NCI-H1436 treated with DMSO at 0.1 percent for 48 hours (cell line): ENCODE measurements at regions not wholly inside any gene's neighbourhood (a gene's known extent, or its start where the extent isn't known, plus 50 kb on each side); places are given as distances from the start of the nearest gene placed in this dataset.

Experiments
- DNase-seq: peaks from one replicate; lab custom pipeline; 2025; lab: John Stamatoyannopoulos, UW

GRCh38 chr13:111925146-111925875 is 141.6 kb upstream of the SOX1 start:
- DNase-seq, result no peak

GRCh38 chr13:111926501-111927180 is 140.3 kb upstream of the SOX1 start:
- DNase-seq, result no peak

DNA sequence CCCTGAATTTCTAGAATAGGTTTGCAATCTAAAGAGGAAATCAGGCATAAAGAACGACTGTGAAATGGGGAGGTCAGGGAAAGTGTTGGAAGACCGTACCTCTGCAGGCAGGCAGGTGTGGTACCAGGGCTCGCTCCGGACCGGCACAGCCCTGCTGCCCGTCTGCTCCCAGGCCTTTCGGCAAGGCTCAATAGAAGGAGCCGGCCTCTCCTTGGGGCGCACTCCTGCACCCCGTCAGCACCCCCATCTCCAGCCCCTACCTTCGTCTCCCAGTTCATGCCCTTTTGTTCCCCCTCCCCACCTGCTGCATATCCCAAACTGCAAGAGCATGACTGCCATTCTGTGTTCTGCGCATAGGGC is 139.8 kb upstream of the SOX1 start:
- no peak for DNase-seq

DNA sequence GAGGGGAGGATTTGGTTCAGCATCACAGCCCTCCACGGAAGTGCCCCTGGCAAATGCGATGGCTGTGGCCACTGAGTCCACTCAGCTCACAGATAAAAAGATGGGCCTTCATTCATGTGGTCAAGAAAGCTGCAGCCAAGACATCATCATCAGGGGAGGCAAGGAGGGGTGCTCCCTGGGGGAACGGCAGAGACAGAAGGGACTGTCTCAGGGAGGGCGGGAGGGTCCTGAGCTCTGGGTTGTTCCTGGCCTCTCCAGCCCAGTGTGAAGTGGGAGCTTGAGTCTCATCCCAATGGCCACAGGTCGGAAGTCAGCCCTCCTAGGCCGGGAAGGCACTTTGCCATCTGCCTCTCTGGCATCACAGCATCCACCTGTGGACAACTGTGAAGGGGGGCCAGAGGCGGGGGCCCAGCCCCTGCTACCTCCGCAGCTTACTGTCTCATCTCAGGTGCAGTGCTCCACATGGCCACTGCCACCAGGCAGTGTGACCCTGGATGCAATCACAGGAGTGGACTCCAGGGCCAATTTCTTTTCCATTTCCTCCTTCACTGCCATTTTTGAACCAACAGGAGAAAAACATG is 137.8 kb upstream of the SOX1 start:
- DNase-seq, result no peak

DNA sequence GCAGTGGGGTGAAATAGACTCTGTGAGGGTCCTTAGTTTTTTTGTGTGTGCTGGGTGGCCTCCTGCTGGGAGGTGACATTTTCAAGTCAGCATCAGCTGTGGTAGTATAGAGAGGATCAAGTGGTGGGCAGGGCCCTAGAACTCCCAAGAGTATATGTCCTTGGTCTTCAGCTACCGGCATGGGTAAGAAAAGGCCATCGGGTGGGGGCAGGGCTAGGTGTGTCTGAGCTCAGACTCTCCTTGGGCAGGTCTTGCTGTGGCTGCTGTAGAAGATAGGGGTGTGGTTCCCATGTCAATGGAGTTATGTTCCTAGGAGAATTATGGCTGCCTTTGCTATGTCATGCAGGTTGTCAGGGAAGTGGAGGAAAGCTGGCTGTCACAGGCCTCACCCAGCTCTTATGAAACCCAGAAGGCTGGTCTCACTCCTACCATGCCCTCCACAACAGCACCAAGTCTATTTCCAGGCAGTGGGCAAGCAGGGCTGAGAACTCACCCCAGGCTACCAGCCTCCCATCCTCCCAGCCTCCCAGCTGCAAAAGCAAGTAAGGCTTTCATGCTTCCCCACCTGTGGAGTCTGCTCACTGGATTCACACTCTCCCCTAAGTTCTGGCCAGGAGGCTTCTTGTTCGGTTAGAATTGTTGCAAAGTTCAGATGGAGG is 130.6 kb upstream of the SOX1 start:
- no peak for DNase-seq

DNA sequence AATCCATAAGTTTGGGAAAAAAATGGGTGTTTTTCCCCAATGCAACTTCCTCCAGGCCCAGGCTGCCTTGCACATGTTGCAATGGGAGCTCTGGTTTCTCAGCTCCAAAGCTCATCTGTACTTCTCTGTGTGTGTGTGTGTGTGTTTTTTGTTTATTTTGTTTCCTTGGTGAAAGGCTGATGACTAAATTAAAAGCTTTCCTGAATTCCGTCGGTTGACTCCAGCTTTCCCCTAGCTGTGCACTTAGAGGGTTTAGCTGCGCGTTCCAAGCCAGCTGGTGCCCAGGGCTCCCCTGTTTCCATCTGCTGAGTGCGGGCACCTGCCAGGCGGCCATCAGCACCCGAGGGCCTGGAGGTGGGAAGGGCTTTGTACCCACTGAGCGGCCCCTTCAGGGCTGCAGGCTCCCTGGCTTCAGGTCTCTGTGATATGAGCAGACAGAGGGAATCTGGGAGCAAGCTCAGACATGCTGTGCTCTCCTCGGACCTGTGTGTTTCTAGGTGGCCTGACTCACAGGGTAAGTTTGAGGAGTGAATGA is 129.1 kb upstream of the SOX1 start:
- no peak for DNase-seq

- DNase-seq, result no peak
These were observed 127.9 kb upstream of the SOX1 start for GRCh38 chr13:111938741-111939665.

- no peak for DNase-seq
These were observed 127.2 kb upstream of the SOX1 start for GRCh38 chr13:111939666-111940278.

GRCh38 chr13:111940892-111941291 is 126.1 kb upstream of the SOX1 start:
- no peak for DNase-seq

DNA sequence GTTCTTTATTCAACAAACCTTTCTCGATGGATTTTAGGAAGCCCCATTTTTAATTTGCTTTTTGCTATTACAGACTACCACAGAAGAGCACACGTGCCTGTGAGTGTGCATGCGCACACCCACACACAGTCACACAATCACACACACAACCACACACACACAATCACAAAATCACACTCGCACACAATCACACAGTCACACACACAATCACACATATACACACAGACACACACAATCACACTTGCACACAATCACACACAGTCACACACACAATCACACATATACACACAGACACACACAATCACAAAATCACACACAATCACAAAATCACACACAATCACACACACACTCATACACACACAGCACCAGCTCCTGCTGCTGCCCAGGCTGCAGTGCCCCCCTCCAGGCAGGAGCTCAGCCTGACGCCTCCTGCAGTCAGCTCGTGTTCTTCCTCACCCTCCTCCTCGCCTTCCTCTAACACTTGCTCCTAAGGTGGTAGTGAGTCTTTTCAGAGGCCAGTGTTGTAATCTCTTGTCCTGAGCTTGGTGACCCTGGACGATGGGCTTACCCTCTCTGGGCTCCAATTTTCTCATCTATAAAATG is 125.0 kb upstream of the SOX1 start:
- DNase-seq, result no peak

DNA sequence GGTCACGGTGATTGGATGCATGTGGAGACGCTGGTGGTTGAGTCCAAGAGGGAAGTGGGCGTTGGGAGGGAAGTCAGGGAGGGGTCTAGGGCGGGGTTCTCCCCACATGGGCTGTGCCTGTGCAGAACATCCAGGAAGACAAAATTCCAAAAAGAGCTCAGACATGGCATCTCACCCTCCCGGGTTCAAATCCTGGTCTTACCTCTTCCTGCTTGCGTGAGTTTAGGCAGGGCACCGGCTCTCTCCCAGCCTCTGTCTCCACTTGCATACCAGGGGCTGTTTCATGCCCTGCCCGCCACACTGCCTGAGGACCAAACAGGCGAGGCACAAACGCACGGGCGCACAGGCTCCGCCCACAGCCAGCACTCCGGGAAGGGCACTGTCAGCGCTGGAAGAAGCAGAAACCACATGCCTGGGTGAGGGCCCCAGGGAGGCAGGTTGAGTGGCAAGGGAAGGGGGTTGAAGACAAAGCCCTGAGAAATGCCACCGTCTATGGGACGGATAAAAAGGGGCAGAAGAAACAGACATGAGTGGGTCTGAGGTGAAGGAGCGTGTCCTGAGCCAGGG is 123.6 kb upstream of the SOX1 start:
- no peak for DNase-seq

- no peak for DNase-seq
These were observed 122.8 kb upstream of the SOX1 start for GRCh38 chr13:111944171-111944583.

DNA sequence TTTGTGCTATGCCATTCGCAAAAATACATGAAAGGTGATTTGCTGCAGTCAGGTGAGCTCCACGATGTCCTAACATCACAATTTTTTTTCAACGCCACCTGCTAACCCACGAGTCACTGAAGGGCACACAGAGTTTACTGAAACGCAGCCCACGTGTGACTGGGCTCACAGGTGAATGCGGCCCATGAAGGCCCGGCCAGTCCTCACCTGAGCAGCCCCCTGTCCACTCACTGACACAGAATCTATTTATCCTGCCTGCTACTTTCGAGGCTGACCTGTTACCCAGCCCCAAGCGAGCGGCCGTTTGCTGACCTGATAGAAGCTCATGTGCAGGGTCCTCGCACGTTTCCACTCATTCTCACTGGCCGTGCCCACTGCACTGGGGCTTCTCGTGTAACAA is 121.9 kb upstream of the SOX1 start:
- no peak for DNase-seq

DNA sequence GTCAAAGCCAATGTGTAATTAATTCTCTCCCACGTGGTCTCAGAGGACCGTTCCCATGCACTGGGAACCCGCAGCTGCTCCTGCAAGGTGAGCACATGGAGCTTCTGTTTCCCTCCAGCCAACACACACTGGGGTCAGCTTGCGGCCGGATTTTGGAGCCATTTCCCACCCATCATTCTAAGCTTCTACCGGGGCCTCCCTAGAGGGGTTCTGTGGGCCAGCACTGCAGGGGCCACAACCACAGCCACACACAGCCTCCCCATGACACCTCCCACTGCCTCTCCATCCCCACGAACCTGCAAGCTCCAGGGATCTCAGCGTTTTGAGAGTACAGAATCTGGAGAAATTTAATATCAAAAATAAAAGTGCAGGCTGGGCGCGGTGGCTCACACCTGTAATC is 120.7 kb upstream of the SOX1 start:
- DNase-seq, result no peak

GRCh38 chr13:111947026-111947810 is 119.7 kb upstream of the SOX1 start:
- DNase-seq, result no peak

DNA sequence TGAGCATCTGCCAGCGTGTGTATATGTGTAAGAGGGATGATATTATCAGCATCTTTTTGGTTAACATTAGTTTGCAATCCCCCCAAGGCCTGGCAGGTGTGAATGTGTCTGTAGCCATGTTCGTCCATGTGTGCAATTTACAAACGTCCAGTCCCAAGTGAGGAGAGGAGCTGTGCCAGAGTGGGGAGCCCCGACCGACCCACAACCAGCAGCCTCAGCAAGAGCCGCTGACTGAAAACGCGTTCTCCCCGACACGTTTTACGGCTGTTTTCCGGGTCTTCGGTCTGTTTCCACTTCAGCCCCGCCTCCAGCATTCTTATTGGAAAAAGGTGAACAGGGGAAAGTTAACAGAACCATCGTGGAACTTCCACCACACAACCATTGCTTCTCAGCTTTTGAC is 119.1 kb upstream of the SOX1 start:
- no peak for DNase-seq

DNA sequence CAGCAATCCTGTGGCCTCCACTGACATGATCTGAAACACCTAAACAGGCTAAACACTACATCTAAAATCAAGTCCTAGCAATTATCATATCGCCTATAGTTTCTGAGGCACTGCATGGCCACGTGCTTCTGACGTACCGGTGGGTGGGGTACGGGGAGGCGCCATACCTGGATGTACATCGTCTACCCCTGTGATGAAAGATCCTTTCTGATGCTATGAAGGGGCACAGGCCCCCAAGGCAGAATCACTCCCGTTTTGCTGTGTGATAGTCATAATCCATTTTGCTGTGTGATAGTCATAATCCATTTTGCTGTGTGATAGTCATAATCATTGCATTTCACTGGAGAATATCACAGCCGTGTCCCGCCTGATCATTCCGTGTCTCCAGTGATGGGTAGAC is 118.7 kb upstream of the SOX1 start:
- no peak for DNase-seq

DNA sequence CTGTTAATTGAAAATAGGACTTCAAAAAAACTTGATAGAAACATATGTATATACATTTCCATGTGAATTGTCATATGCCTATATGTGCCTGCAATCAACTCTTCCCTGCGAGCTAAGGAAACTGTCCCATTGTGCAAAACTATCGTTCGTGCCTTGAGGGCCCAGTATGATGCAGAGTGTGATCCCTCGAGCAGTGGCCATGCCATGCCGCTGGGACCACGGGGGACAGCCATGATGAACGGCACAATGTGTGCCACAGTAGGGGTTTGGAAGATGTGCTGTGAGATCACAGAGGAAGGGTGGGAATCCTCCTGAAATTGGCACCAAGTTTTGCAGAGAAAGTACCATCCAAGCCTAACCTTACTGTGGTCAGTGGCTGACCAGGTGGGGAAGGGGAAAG is 118.1 kb upstream of the SOX1 start:
- no peak for DNase-seq

GRCh38 chr13:111949311-111949710 is 117.6 kb upstream of the SOX1 start:
- DNase-seq, result no peak

DNA sequence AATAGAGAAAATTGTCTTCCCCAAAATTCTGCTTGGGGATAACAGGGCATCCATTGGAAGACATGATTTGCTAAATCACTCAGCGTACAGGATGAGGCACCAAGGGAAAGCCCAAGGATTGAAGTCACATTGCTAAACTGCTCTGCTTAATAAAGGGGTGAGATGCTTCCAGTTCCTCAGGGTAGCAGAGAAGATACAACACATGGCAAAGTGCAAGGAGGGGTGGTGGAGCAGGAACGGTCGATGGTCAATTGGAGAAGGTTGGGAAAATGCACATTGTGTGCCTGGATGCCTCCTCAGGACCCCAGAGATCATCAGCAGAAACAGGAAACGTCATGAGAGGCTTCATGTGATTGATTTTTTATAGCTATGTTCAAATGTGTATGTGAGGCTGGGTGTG is 116.3 kb upstream of the SOX1 start:
- no peak for DNase-seq
